Ascending aorta (tissue), 2 donors: ENCODE measurements at regions not wholly inside any gene's neighbourhood (a gene's known extent, or its start where the extent isn't known, plus 50 kb on each side); places are given as distances from the start of the nearest gene placed in this dataset.

Experiments
- DNase-seq, 2 donors: peaks; one replicate each; pipeline ENCODE4 v3.0.0-alpha.2; 2019; ENCODE audit warnings: low spot score in 2 of 2
- H3K27ac ChIP-seq, 2 donors: fragments of 200-600 bp; sonication (generic); one replicate each; pipeline ENCODE4 v1.5.1; 2016 to 2017; ENCODE audit warnings: mild to moderate bottlenecking in 1 of 2
- H3K27me3 ChIP-seq: fragments of 200-600 bp; sonication (generic); one replicate; pipeline ENCODE4 v1.5.1; 2017
- H3K36me3 ChIP-seq, 2 donors: fragments of 200-600 bp; sonication (generic); one replicate each; pipeline ENCODE4 v1.5.1; 2016
- H3K4me1 ChIP-seq, 2 donors: fragments of 200-600 bp; sonication (generic); one replicate each; pipeline ENCODE4 v1.5.1; 2016 to 2017; ENCODE audit warnings: mild to moderate bottlenecking in 1 of 2
- H3K4me3 ChIP-seq, 2 donors: fragments of 200-600 bp; sonication (generic); one replicate each; pipeline ENCODE4 v1.5.1; 2016 to 2017; ENCODE audit warnings: mild to moderate bottlenecking in 1 of 2
- H3K9me3 ChIP-seq, 2 donors: fragments of 200-600 bp; sonication (generic); one replicate each; pipeline ENCODE4 v1.5.1; 2016
- CTCF ChIP-seq, 3 experiments: fragments of 200-600 bp in 2 of 3; fragments of 450-650 bp in 1 of 3; sonication (generic) in 2 of 3; IDR thresholded peaks; one replicate each; pipeline ENCODE4 v1.5.1; 2016 to 2019; ENCODE audit warnings: antibody characterized with exemption in 3 of 3, mild to moderate bottlenecking in 1 of 3, moderate library complexity in 1 of 3
- intact Hi-C: fragments of 100-400 bp; cut with DNase I; formaldehyde crosslinking; loops from one replicate; pipeline ENCODE4 v1.15.1; 2023

DNA sequence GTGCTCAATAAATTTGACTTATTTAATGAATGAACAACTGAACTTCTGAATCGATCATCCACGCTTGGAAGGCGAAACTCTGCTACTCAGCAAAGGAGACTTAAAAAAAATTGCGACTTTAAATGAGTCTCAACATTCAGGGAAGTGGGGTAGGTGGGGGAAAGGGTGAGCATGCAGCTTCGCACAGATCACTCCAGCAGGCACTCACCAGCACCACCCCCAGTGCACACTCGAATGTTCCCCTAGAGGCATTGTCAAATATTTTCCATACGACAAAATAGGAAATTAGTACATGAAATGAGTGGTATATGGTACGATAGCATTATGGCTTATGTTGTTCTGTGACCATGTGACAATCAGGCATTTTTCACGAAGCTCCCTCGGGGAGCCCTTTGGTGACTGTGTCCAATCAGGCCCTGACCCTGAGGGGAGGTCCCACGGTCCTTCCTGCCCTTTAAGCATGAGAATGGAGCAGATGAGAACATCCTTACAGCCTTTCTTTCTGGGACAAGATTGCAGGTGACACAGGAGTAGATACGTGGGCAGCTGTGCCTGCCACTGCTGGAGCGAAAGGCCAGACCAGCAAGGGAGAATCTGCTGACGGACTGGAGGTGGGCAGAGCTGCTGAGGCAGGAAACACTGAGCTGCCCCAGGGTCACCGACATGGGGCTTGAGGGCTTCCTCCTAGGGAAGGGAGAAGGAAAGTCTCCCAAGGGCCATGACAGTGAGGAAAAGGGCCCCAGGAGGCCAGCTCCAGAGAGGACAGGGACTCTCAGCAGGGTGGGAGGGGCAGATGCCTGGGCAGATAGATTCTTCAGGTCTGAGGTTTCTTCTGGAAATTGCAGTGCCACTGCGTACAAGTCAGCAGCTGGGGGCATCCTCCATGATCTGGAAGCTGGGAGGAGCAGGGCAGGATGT, 101.3 kb upstream of the ID2 start:
- H3K9me3 ChIP-seq = no peaks in the 10 kb centered on the region
- no peak overlapping the region for H3K27ac ChIP-seq
- DNase-seq = peak in 1 of 2 donors; percentile 58
- intact Hi-C loops = loop anchor here (5.0 kb wide), 1 partner anchor 97 kb away; no protein-coding TSS in a partner anchor
- H3K36me3 ChIP-seq = no peaks in the 10 kb centered on the region
- no peaks in the 10 kb centered on the region for H3K27me3 ChIP-seq
- no peak overlapping the region for H3K4me3 ChIP-seq
- H3K4me1 ChIP-seq = no peaks in the 10 kb centered on the region
- no peak for TF ChIP-seq CTCF (IDR thresholded peaks at IDR 0.05)

DNA sequence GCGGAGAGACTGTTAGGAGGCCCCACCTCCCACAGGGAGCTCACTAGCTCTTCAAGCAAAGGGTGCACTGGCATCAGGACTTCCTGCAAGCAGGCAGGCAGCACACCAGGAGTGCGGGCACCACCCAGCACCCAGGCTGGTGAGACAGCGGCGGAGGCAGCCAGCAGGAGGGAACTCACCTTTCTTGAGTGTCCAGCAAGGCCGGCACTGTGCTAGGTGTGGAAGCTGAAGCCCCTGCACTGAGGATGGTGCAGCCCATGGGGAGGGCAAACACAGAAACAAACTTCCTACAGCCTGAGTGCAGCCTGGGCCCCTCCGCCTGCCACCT, 100.7 kb upstream of the ID2 start:
- intact Hi-C loops = loop anchor here (5.0 kb wide), 1 partner anchor 96 kb away; no protein-coding TSS in a partner anchor
- Histone ChIP-seq H3K27ac (no peak overlapping the region), H3K27me3 (no peaks in the 10 kb centered on the region), H3K4me3 (no peak overlapping the region), H3K4me1 (no peaks in the 10 kb centered on the region), H3K9me3 (no peaks in the 10 kb centered on the region), H3K36me3 (no peaks in the 10 kb centered on the region)
- DNase-seq = no peak
- no peak for TF ChIP-seq CTCF (IDR thresholded peaks at IDR 0.05)

DNA sequence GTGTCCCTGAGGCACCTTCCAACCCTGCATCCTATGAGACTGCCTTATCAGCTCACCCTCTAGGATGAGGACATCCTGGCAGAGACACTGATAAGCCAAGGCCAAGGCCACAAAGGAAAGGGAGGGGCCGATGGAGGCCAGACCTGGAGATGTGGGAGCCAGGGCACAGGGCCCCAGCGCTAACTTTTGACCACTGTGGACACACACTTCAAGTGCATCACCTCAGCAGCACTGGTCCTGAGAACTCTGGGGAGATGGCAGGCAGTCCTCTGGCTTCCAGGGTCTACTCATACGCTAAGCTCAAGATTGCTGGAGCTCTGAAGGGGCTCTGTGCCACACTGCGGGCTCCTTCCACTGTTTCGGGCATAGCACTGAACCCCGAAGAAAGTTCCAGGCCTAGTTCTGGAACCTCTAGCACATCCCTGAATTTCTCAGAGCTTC, 100.2 kb upstream of the ID2 start:
- no peak for TF ChIP-seq CTCF (IDR thresholded peaks at IDR 0.05)
- H3K4me1 ChIP-seq = no peaks in the 10 kb centered on the region
- no peak overlapping the region for H3K27ac ChIP-seq
- intact Hi-C loops = loop anchor here (5.0 kb wide), 1 partner anchor 96 kb away; no protein-coding TSS in a partner anchor
- no peaks in the 10 kb centered on the region for H3K36me3 ChIP-seq
- no peak overlapping the region for H3K4me3 ChIP-seq
- H3K27me3 ChIP-seq = no peaks in the 10 kb centered on the region
- peak in 1 of 2 donors; percentile 43 for DNase-seq
- no peaks in the 10 kb centered on the region for H3K9me3 ChIP-seq

DNA sequence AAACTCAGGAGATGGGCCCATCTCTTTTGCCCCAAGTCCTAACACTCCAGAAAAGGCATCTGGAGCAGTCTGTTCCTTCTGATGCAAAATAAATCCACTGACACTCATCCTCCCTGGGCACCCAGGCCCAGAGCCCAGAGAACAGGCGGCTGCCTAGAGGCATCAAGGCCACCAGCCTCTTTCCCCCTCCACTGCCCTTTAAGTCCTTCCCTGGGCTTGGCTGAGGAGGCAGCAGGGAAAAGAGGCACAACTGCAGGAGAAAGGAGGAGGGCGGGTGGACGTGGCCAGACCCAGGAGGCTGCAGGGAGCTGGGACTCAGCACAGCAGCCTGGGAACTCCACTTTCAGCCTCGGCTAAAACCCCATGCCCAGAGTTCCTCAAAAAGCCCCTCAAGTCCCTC, 99.7 kb upstream of the ID2 start:
- no peak for TF ChIP-seq CTCF (IDR thresholded peaks at IDR 0.05)
- Histone ChIP-seq H3K36me3 (no peaks in the 10 kb centered on the region), H3K27me3 (no peaks in the 10 kb centered on the region), H3K27ac (no peak overlapping the region), H3K4me1 (no peaks in the 10 kb centered on the region), H3K4me3 (no peak overlapping the region), H3K9me3 (no peaks in the 10 kb centered on the region)
- DNase-seq = peak in 1 of 2 donors; percentile 50
- intact Hi-C loops = loop anchor here (5.0 kb wide), 1 partner anchor 95 kb away; no protein-coding TSS in a partner anchor

GRCh38 chr2:8582651-8583399, 99.0 kb upstream of the ID2 start:
- Histone ChIP-seq H3K27me3 (no peaks in the 10 kb centered on the region), H3K4me3 (no peak overlapping the region), H3K9me3 (no peaks in the 10 kb centered on the region), H3K4me1 (no peaks in the 10 kb centered on the region), H3K27ac (no peak overlapping the region), H3K36me3 (no peaks in the 10 kb centered on the region)
- DNase-seq = peak in 1 of 2 donors; percentile 61
- no peak for TF ChIP-seq CTCF (IDR thresholded peaks at IDR 0.05)
- intact Hi-C loops = loop anchor here (5.0 kb wide), 1 partner anchor 94 kb away; no protein-coding TSS in a partner anchor
